Heart left ventricle (tissue), 13 donors: ENCODE measurements at regions not wholly inside any gene's neighbourhood (a gene's known extent, or its start where the extent isn't known, plus 50 kb on each side); places are given as distances from the start of the nearest gene placed in this dataset.

Experiments used
- CTCF ChIP-seq, 12 donors: fragments of 200-600 bp; sonication (generic) in 4 of 12; IDR thresholded peaks; one replicate each; pipeline versions ENCODE4 v1.5.0 to v1.8.0; 2018 to 2022; ENCODE audit warnings: antibody characterized with exemption in 12 of 12, mild to moderate bottlenecking in 5 of 12
- POLR2A ChIP-seq, 2 donors: fragments of 450-650 bp; IDR thresholded peaks; one replicate each; pipeline ENCODE4 v1.6.1; 2017; ENCODE audit warnings: antibody characterized with exemption in 2 of 2, mild to moderate bottlenecking in 2 of 2, moderate library complexity in 2 of 2
- donor health status: ischemic (EF 13 %, LVEDD 7.1; RV severe dilation, severe dysfunction).
- donor health status: DM: no; HTN: yes; CAD: no.
- donor health status: DM: no; HTN: no; CAD: no.
- donor health status: ischemic (EF 25% LVEDD 6.9; RV normal size, moderate dysfunction).
- donor health status: ischemic (EF 25% LVEDD 5.7; RV mildly dilated, moderate dysfunction).
- donor health status: ischemic (EF 35%, LVEDD 5.7; RV mildly dilated, moderate dysfunction).
- donor health status: nonischemic (EF 11% LVEDD 7.7; RV severe dilation, severe dysfunction).
- donor health status: DM: yes; HTN: yes; CAD: no.
- donor health status: PGD.
- donor health status: ischemic (EF 29% LVEDD 5.4; RV normal size, mild dysfunction).
- donor health status: nonischemic (EF 23%, LVEDD 6.1; RV moderate dilation, normal function).

DNA sequence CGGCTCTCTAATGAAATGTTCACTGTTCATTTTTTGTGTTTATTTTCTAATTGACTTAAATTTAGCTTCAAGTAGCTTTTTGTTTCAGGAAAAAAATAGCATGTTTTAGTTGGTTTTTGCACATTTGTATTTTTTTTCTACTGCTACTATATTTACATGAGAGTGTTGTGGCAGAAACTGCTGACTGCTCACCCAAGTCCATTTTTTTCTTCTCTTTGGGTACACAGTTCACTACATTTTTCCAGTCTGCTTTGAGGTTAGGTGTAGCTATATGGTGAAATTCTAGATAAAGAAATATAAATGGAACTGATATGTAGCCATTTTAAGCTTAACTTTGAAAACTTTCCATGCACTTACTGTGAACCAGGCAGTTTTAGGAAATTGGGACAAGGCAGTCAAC is 216.7 kb upstream of the C11orf87 start:
- TF ChIP-seq CTCF (IDR thresholded peaks at IDR 0.05): no peak
- no peak for TF ChIP-seq POLR2A (IDR thresholded peaks at IDR 0.05)
